ENCODE measurements at regions not wholly inside any gene's neighbourhood (a gene's known extent, or its start where the extent isn't known, plus 50 kb on each side); places are given as distances from the start of the nearest gene placed in this dataset.

- TF ChIP-seq CTCF (IDR thresholded peaks at IDR 0.05) (no peak), POLR2A (IDR thresholded peaks at IDR 0.05) (no peak)
These were observed 60.6 kb upstream of the AUTS2 start for GRCh38 chr7:69537691-69538090.
